ENCODE measurements at regions not wholly inside any gene's neighbourhood (a gene's known extent, or its start where the extent isn't known, plus 50 kb on each side); places are given as distances from the start of the nearest gene placed in this dataset.

GRCh38 chr18:54100920-54101470, 123.5 kb downstream of the MBD2 start:
- TF ChIP-seq CTCF (IDR thresholded peaks at IDR 0.05; ENCODE audit: borderline replicate concordance, insufficient read depth, low read depth, low read length), result no peak
- no peak overlapping the region for H3K4me3 ChIP-seq (ENCODE audit: low read depth, low read length)

GRCh38 chr18:54100466-54100865, 124.0 kb downstream of the MBD2 start:
- no peak for TF ChIP-seq CTCF (IDR thresholded peaks at IDR 0.05; ENCODE audit: borderline replicate concordance, insufficient read depth, low read depth, low read length)
- H3K4me3 ChIP-seq (ENCODE audit: low read depth, low read length), result no peak overlapping the region

GRCh38 chr18:54094474-54094873, 130.0 kb downstream of the MBD2 start:
- H3K4me3 ChIP-seq (ENCODE audit: low read depth, low read length), result no peak overlapping the region
- no peak for TF ChIP-seq CTCF (IDR thresholded peaks at IDR 0.05; ENCODE audit: borderline replicate concordance, insufficient read depth, low read depth, low read length)

GRCh38 chr18:54090856-54091255, 133.6 kb downstream of the MBD2 start:
- no peak for TF ChIP-seq CTCF (IDR thresholded peaks at IDR 0.05; ENCODE audit: borderline replicate concordance, insufficient read depth, low read depth, low read length)
- no peak overlapping the region for H3K4me3 ChIP-seq (ENCODE audit: low read depth, low read length)

GRCh38 chr18:54089749-54090459, 134.6 kb downstream of the MBD2 start:
- no peak overlapping the region for H3K4me3 ChIP-seq (ENCODE audit: low read depth, low read length)

GRCh38 chr18:54086863-54087262, 137.6 kb downstream of the MBD2 start:
- no peak for TF ChIP-seq CTCF (IDR thresholded peaks at IDR 0.05; ENCODE audit: borderline replicate concordance, insufficient read depth, low read depth, low read length)
- no peak overlapping the region for H3K4me3 ChIP-seq (ENCODE audit: low read depth, low read length)

More at GRCh38 chr18:54089749-54090459, 134.6 kb downstream of the MBD2 start:
- no peak for TF ChIP-seq CTCF (IDR thresholded peaks at IDR 0.05; ENCODE audit: borderline replicate concordance, insufficient read depth, low read depth, low read length)
